ENCODE measurements at regions not wholly inside any gene's neighbourhood (a gene's known extent, or its start where the extent isn't known, plus 50 kb on each side); places are given as distances from the start of the nearest gene placed in this dataset.
"Not testable (repeated sequence)": the region's sequence is repeated elsewhere in the genome, so short reads cannot be mapped to it uniquely, and the experiment has no call there.

- H3K27me3 ChIP-seq (ENCODE audit: control insufficient read depth, insufficient read depth); ATAC-seq; H3K4me1 ChIP-seq (ENCODE audit: control insufficient read depth, insufficient read depth, low read length); H3K27ac ChIP-seq (ENCODE audit: low read length); intact Hi-C loops (cut with DNase I); H3K4me3 ChIP-seq (ENCODE audit: low read length); H3K9me3 ChIP-seq (ENCODE audit: control insufficient read depth, low read length); DNase-seq: not testable (repeated sequence)
- WGBS = 94% methylated on average over 3 of the region's 3 CpGs
Observed at GRCh38 chr4:137789263-137789662, 257.0 kb upstream of the PCDH18 start.

DNA sequence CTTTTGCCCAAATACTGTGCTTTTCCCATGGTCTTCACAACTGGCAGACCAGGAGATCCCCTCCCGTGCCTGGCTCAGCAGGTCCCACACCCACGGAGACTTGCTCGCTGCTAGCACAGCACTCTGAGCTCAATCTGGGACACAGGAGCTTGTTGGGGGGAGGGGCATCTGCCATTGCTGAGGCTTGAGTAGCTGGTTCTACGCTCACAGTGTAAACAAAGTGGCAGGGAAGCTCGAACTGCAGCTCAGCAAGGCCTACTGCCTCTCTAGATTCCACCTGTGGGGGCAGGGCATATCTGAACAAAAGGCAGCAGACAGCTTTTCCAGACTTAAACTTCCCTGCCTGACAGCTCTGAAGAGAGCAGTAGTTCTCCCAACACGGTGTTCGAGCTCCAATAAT is 251.6 kb upstream of the PCDH18 start:
- DNase-seq; H3K4me1 ChIP-seq (ENCODE audit: control insufficient read depth, insufficient read depth, low read length); H3K9me3 ChIP-seq (ENCODE audit: control insufficient read depth, low read length); H3K4me3 ChIP-seq (ENCODE audit: low read length); H3K27me3 ChIP-seq (ENCODE audit: control insufficient read depth, insufficient read depth); H3K27ac ChIP-seq (ENCODE audit: low read length); intact Hi-C loops (cut with DNase I); ATAC-seq: not testable (repeated sequence)
- WGBS = 78% methylated on average over 7 of the region's 7 CpGs

DNA sequence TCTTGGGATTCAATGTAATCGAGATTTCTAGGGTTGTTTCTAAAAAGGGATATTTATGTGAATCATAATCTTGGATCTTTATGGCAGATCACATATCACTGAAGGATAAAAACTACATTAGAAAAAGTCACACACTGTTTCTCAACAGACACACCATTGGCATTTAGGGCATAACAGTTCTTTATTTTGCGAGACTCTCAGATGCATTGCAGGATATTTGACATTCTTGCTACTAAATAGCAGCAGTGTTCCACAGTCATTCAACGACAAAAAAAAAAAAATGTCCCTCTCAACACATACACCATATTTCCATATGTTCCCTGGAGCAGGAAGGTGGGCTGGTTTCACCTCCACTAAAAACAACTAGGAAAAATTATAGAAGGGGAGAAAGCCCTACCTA is 243.4 kb upstream of the PCDH18 start:
- ATAC-seq = no peak
- WGBS = 63% methylated on average over 3 of the region's 3 CpGs
- DNase-seq = no peak
- no peaks in the 10 kb centered on the region for H3K27me3 ChIP-seq (ENCODE audit: control insufficient read depth, insufficient read depth)
- no peak overlapping the region for H3K4me3 ChIP-seq (ENCODE audit: low read length)
- intact Hi-C loops (cut with DNase I) = no loop called here
- H3K4me1 ChIP-seq (ENCODE audit: control insufficient read depth, insufficient read depth, low read length) = no peaks in the 10 kb centered on the region
- H3K27ac ChIP-seq (ENCODE audit: low read length) = no peak overlapping the region
- no peaks in the 10 kb centered on the region for H3K9me3 ChIP-seq (ENCODE audit: control insufficient read depth, low read length)

DNA sequence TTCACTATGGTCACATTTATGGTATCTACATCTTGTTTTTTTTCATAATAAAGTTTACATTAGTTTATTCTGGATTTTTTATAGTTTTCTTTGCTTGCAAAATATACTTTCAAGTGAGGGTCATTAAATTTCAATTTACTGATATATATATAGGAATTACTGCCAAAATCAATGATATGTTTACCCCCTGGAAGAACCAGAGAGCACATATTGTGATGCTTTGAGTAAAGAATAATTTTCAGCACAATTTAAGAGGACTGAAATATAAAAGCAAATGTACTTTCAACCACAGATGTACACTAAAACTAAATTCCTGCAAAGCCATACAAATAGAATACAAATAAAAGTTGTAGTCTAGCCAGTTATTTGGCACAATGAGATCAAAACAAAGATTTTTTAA is 242.2 kb upstream of the PCDH18 start:
- H3K4me1 ChIP-seq (ENCODE audit: control insufficient read depth, insufficient read depth, low read length) = no peaks in the 10 kb centered on the region
- H3K4me3 ChIP-seq (ENCODE audit: low read length) = no peak overlapping the region
- H3K9me3 ChIP-seq (ENCODE audit: control insufficient read depth, low read length) = no peaks in the 10 kb centered on the region
- DNase-seq (no peak), ATAC-seq (no peak)
- no peaks in the 10 kb centered on the region for H3K27me3 ChIP-seq (ENCODE audit: control insufficient read depth, insufficient read depth)
- intact Hi-C loops (cut with DNase I) = no loop called here
- H3K27ac ChIP-seq (ENCODE audit: low read length) = no peak overlapping the region

- WGBS = 68% methylated on average over 1 of the region's 1 CpG
- Histone ChIP-seq H3K4me1 (ENCODE audit: control insufficient read depth, insufficient read depth, low read length) (no peaks in the 10 kb centered on the region), H3K27me3 (ENCODE audit: control insufficient read depth, insufficient read depth) (no peaks in the 10 kb centered on the region), H3K4me3 (ENCODE audit: low read length) (no peak overlapping the region), H3K27ac (ENCODE audit: low read length) (no peak overlapping the region), H3K9me3 (ENCODE audit: control insufficient read depth, low read length) (no peaks in the 10 kb centered on the region)
- intact Hi-C loops (cut with DNase I) = no loop called here
- ATAC-seq = no peak
- DNase-seq = no peak
Observed at GRCh38 chr4:137768881-137769280, 236.6 kb upstream of the PCDH18 start.

DNA sequence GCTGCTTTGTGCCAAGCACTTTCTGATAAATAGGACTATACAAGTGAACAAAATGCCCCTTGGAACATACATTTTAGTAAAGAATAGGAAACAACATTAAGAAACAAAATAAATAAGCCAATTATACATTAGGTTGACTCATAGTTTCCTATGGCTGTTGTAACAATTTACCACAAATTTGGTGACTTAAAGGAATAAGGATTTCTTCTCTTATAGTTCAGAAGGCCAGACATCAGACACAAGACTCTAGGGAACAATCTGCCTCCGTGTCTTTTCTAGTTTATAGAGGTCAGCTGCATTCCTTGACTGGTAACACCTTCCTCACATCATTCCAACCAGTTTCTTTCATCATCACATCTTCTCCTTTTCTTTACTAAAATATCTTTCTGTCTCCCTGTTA is 235.9 kb upstream of the PCDH18 start:
- intact Hi-C loops (cut with DNase I) = no loop called here
- WGBS = 39% methylated on average over 1 of the region's 1 CpG
- Histone ChIP-seq H3K27ac (ENCODE audit: low read length) (no peak overlapping the region), H3K27me3 (ENCODE audit: control insufficient read depth, insufficient read depth) (no peaks in the 10 kb centered on the region), H3K4me3 (ENCODE audit: low read length) (no peak overlapping the region), H3K9me3 (ENCODE audit: control insufficient read depth, low read length) (no peaks in the 10 kb centered on the region), H3K4me1 (ENCODE audit: control insufficient read depth, insufficient read depth, low read length) (no peaks in the 10 kb centered on the region)
- DNase-seq (no peak), ATAC-seq (no peak)

DNA sequence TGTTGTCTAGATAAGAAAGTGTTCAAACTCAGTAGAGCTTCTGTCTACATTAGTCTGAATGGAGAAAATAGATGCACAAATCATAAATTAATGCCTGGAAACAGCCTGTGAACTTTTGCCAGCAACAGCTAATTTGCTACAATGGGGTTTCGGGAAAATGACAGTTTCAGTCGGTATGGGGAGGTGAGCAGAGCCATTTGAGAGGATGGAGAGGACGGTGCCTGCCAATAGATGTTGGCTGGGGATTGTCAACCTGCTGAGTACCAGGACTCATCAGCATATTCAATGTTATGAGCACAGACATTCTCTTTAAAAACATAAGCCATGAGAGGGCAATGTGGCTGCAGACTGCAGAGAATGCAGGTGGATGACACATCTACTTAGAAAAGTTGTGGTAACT is 230.3 kb upstream of the PCDH18 start:
- DNase-seq (no peak), ATAC-seq (no peak)
- H3K9me3 ChIP-seq (ENCODE audit: control insufficient read depth, low read length) = no peaks in the 10 kb centered on the region
- intact Hi-C loops (cut with DNase I) = no loop called here
- no peaks in the 10 kb centered on the region for H3K27me3 ChIP-seq (ENCODE audit: control insufficient read depth, insufficient read depth)
- H3K27ac ChIP-seq (ENCODE audit: low read length) = no peak overlapping the region
- H3K4me1 ChIP-seq (ENCODE audit: control insufficient read depth, insufficient read depth, low read length) = no peaks in the 10 kb centered on the region
- no peak overlapping the region for H3K4me3 ChIP-seq (ENCODE audit: low read length)
- 58% methylated on average over 3 of the region's 3 CpGs for WGBS

- intact Hi-C loops (cut with DNase I) = no loop called here
- H3K9me3 ChIP-seq (ENCODE audit: control insufficient read depth, low read length) = no peaks in the 10 kb centered on the region
- no peaks in the 10 kb centered on the region for H3K4me1 ChIP-seq (ENCODE audit: control insufficient read depth, insufficient read depth, low read length)
- DNase-seq (no peak), ATAC-seq (no peak)
- no peak overlapping the region for H3K4me3 ChIP-seq (ENCODE audit: low read length)
- WGBS = 31% methylated on average over 1 of the region's 1 CpG
- no peaks in the 10 kb centered on the region for H3K27me3 ChIP-seq (ENCODE audit: control insufficient read depth, insufficient read depth)
- no peak overlapping the region for H3K27ac ChIP-seq (ENCODE audit: low read length)
Observed at GRCh38 chr4:137754652-137755471, 222.6 kb upstream of the PCDH18 start.

GRCh38 chr4:137749466-137749865 is 217.2 kb upstream of the PCDH18 start:
- H3K27ac ChIP-seq (ENCODE audit: low read length) = no peak overlapping the region
- H3K27me3 ChIP-seq (ENCODE audit: control insufficient read depth, insufficient read depth) = no peaks in the 10 kb centered on the region
- no peaks in the 10 kb centered on the region for H3K9me3 ChIP-seq (ENCODE audit: control insufficient read depth, low read length)
- DNase-seq (no peak), ATAC-seq (no peak)
- intact Hi-C loops (cut with DNase I) = no loop called here
- no peak overlapping the region for H3K4me3 ChIP-seq (ENCODE audit: low read length)
- H3K4me1 ChIP-seq (ENCODE audit: control insufficient read depth, insufficient read depth, low read length) = no peaks in the 10 kb centered on the region

GRCh38 chr4:137748616-137749015 is 216.3 kb upstream of the PCDH18 start:
- Histone ChIP-seq H3K27ac (ENCODE audit: low read length) (no peak overlapping the region), H3K9me3 (ENCODE audit: control insufficient read depth, low read length) (no peaks in the 10 kb centered on the region), H3K27me3 (ENCODE audit: control insufficient read depth, insufficient read depth) (no peaks in the 10 kb centered on the region), H3K4me3 (ENCODE audit: low read length) (no peak overlapping the region), H3K4me1 (ENCODE audit: control insufficient read depth, insufficient read depth, low read length) (no peaks in the 10 kb centered on the region)
- DNase-seq (no peak), ATAC-seq (no peak)
- intact Hi-C loops (cut with DNase I) = no loop called here
- 43% methylated on average over 3 of the region's 3 CpGs for WGBS

DNA sequence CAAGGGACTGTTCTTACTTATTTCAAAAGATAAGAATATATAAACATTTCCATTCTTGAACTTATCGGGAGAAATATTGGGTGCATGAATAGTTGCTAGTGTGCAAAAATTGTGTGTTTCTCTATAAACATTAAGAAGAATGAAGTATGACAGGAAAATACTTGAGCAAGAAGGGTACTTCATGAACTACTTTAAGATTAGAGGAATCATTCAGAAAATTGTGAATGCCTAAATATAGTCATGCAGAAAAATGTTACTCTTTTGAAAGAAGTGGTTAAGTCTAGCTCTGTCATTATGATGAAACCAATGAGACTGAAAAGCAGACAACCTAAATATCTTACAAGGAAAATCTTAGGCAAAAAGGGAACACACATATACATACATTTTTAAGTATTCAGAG is 207.8 kb upstream of the PCDH18 start:
- Histone ChIP-seq H3K4me1 (ENCODE audit: control insufficient read depth, insufficient read depth, low read length) (no peaks in the 10 kb centered on the region), H3K27ac (ENCODE audit: low read length) (no peak overlapping the region), H3K27me3 (ENCODE audit: control insufficient read depth, insufficient read depth) (no peaks in the 10 kb centered on the region), H3K4me3 (ENCODE audit: low read length) (no peak overlapping the region), H3K9me3 (ENCODE audit: control insufficient read depth, low read length) (no peaks in the 10 kb centered on the region)
- DNase-seq (no peak), ATAC-seq (no peak)
- intact Hi-C loops (cut with DNase I) = no loop called here
- WGBS = 65% methylated on average over 1 of the region's 1 CpG

DNA sequence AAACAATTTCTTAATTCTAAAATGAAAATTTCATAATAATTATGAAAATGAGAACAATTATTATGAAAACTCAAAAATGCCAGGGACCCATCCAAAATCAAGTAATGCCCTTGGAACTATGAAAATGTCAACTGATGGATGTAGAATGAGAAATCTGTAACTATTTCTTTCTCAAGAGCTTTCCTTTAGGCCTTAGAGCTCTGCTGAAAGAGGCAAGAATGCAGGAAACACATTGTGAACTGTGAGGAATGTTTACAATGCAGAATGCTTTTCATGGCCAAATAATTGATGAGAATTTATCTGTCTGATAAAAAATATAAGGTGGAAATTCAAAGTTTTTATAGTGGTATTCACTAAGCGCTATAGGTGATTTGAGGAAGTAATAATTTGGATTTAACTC is 207.1 kb upstream of the PCDH18 start:
- H3K27ac ChIP-seq (ENCODE audit: low read length) = no peak overlapping the region
- DNase-seq = no peak
- WGBS = 92% methylated on average over 1 of the region's 1 CpG
- no peak for ATAC-seq
- intact Hi-C loops (cut with DNase I) = no loop called here
- no peaks in the 10 kb centered on the region for H3K4me1 ChIP-seq (ENCODE audit: control insufficient read depth, insufficient read depth, low read length)
- no peaks in the 10 kb centered on the region for H3K27me3 ChIP-seq (ENCODE audit: control insufficient read depth, insufficient read depth)
- H3K4me3 ChIP-seq (ENCODE audit: low read length) = no peak overlapping the region
- H3K9me3 ChIP-seq (ENCODE audit: control insufficient read depth, low read length) = no peaks in the 10 kb centered on the region

Data from right cardiac atrium (tissue), 5 donors.